Liver (tissue), 3 donors: ENCODE measurements at regions not wholly inside any gene's neighbourhood (a gene's known extent, or its start where the extent isn't known, plus 50 kb on each side); places are given as distances from the start of the nearest gene placed in this dataset.

Experiments
- CTCF ChIP-seq: fragments of 150-350 bp; IDR thresholded peaks from 2 replicates; pipeline ENCODE4 v1.5.1; 2017; ENCODE audit warnings: improper control_type of control experiment, low read depth, low read length; ENCODE audit not compliant: missing input control
- FOXA1 ChIP-seq: IDR thresholded peaks from 2 replicates; pipeline ENCODE4 v1.6.1; 2016; ENCODE audit warnings: antibody characterized with exemption
- GABPA ChIP-seq, 2 donors: IDR thresholded peaks in 1 of 2; conservative IDR thresholded peaks in 1 of 2; 2 replicates each; pipeline ENCODE4 v1.6.1; 2016; ENCODE audit warnings: antibody characterized with exemption in 2 of 2, mild to moderate bottlenecking in 1 of 2, moderate library complexity in 1 of 2
- MAX ChIP-seq: IDR thresholded peaks from 2 replicates; pipeline ENCODE4 v1.6.1; 2016; ENCODE audit warnings: antibody characterized with exemption
- NR2F2 ChIP-seq: IDR thresholded peaks from 2 replicates; pipeline ENCODE4 v1.6.1; 2016; ENCODE audit warnings: antibody characterized with exemption
- REST ChIP-seq: IDR thresholded peaks from 2 replicates; pipeline ENCODE4 v1.6.1; 2016; ENCODE audit warnings: antibody characterized with exemption, mild to moderate bottlenecking
- SP1 ChIP-seq: IDR thresholded peaks from 2 replicates; pipeline ENCODE4 v1.6.1; 2018; ENCODE audit warnings: antibody characterized with exemption, mild to moderate bottlenecking
- donor health status: healthy.
- donor health status: healthy.

- TF ChIP-seq GABPA (IDR thresholded peaks at IDR 0.05 in 1 of 2, conservative IDR thresholded peaks at IDR 0.05 in 1 of 2) (no peak), CTCF (no peak), FOXA1 (no peak), MAX (no peak), SP1 (no peak), NR2F2 (no peak), REST (no peak)
These were observed 211.8 kb downstream of the RBM26 start for GRCh38 chr13:79194272-79194671.
